ENCODE measurements at regions not wholly inside any gene's neighbourhood (a gene's known extent, or its start where the extent isn't known, plus 50 kb on each side); places are given as distances from the start of the nearest gene placed in this dataset.
"Not testable (repeated sequence)": the region's sequence is repeated elsewhere in the genome, so short reads cannot be mapped to it uniquely, and the experiment has no call there.

DNA sequence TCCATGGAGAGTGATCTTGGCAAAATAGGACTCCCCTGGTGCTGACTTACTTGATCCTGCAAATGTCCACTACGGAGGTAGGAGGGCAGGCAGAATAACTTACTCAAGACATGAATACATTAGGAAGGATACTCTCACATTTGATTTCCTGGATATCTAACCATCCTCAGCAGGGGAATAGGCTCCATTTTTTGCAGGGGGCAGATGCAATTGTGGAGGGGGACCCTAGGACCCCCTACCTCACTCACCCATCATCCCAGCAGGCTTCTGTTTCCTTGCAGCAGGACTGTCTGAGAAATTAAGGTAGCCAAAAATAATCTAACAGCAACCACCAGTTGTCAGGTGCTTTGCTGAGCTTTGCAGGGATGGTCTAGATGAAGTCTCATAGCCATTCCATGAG is 482.0 kb downstream of the ZNF536 start:
- no peak for DNase-seq (ENCODE audit: insufficient read length, low spot score)
- FAIRE-seq = no peak
- TF ChIP-seq POU2F2 (IDR thresholded peaks at IDR 0.05; ENCODE audit: low read depth, low read length) = no peak

DNA sequence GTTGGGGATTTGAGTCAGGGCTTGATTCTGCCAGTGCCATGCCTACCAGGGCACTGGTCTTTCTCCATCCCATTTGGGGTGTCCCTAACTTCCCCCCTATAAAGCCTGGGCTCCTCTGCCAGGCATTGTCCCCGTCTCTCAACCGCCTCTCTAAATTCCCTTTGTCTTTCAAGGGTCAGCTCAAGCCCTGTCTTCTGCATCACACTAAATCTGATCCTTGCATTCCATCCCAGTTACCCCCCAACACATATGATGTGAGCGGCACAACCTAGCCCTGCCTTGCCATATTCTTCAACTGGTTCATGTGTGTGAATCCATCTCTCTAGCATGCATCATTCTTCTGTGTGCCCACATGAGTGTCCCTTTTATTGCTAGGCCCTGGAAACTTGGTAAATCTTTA is 480.9 kb downstream of the ZNF536 start:
- no peak for DNase-seq (ENCODE audit: insufficient read length, low spot score)
- TF ChIP-seq POLR2AphosphoS5 (IDR thresholded peaks at IDR 0.05; ENCODE audit: low read depth, low read length) (no peak), TAF1 (IDR thresholded peaks at IDR 0.05; ENCODE audit: low read depth, low read length) (no peak), PAX5 (IDR thresholded peaks at IDR 0.05; ENCODE audit: insufficient read depth, low read length, severe bottlenecking) (no peak), SPI1 (IDR thresholded peaks at IDR 0.05; ENCODE audit: low read depth, low read length) (no peak), POU2F2 (IDR thresholded peaks at IDR 0.05; ENCODE audit: low read depth, low read length) (no peak), POLR2A (IDR thresholded peaks at IDR 0.05; ENCODE audit: low read depth, low read length) (no peak)
- FAIRE-seq = no peak

DNA sequence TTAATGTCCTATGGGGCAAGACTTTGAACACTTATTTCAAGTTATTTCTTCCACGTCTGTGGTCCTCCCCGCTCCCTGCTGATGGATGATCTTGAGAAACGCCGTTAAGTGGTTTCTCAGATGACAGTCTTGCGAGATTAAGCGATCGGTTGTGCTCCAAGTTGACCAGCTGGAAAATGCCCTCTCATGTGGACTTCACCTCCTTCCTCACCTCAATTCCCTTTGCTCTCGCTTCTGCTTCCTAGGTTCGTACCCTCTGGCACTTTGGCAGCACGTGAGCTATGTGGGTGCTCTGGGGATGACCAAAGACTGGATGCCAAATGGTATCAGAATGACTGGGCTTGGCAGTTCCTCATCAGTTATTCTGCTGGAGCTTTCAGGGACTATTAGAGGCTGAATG is 480.0 kb downstream of the ZNF536 start:
- no peak for TF ChIP-seq POLR2AphosphoS5 (IDR thresholded peaks at IDR 0.05; ENCODE audit: low read depth, low read length)
- no peak for TF ChIP-seq PAX5 (IDR thresholded peaks at IDR 0.05; ENCODE audit: insufficient read depth, low read length, severe bottlenecking)
- no peak for TF ChIP-seq TAF1 (IDR thresholded peaks at IDR 0.05; ENCODE audit: low read depth, low read length)
- no peak for TF ChIP-seq POLR2A (IDR thresholded peaks at IDR 0.05; ENCODE audit: low read depth, low read length)
- no peak for TF ChIP-seq SPI1 (IDR thresholded peaks at IDR 0.05; ENCODE audit: low read depth, low read length)
- TF ChIP-seq POU2F2 (IDR thresholded peaks at IDR 0.05; ENCODE audit: low read depth, low read length) = no peak
- FAIRE-seq = no peak
- no peak for DNase-seq (ENCODE audit: insufficient read length, low spot score)

DNA sequence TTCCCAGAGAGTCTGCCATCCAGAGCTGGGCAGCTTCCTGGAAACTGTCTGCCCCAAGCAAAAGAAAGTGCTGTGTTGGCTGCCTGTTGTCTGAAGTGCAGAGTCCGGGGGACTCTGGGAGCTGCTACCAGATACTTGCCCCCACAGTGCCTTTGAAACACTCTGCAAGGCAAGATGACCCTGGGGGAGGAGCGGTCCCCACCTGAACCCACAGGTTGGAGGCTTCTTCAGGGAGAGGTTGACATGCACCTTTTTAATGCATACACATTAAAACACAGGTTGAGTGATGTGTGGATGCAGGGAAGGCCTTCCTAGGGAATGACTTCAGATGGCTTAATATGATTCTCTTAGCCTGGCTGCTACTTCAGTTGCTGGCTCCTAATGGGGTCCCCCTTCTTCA is 479.5 kb downstream of the ZNF536 start:
- TF ChIP-seq POLR2AphosphoS5 (IDR thresholded peaks at IDR 0.05; ENCODE audit: low read depth, low read length) (no peak), PAX5 (IDR thresholded peaks at IDR 0.05; ENCODE audit: insufficient read depth, low read length, severe bottlenecking) (no peak)
- DNase-seq (ENCODE audit: insufficient read length, low spot score) (no peak), FAIRE-seq (no peak)

DNA sequence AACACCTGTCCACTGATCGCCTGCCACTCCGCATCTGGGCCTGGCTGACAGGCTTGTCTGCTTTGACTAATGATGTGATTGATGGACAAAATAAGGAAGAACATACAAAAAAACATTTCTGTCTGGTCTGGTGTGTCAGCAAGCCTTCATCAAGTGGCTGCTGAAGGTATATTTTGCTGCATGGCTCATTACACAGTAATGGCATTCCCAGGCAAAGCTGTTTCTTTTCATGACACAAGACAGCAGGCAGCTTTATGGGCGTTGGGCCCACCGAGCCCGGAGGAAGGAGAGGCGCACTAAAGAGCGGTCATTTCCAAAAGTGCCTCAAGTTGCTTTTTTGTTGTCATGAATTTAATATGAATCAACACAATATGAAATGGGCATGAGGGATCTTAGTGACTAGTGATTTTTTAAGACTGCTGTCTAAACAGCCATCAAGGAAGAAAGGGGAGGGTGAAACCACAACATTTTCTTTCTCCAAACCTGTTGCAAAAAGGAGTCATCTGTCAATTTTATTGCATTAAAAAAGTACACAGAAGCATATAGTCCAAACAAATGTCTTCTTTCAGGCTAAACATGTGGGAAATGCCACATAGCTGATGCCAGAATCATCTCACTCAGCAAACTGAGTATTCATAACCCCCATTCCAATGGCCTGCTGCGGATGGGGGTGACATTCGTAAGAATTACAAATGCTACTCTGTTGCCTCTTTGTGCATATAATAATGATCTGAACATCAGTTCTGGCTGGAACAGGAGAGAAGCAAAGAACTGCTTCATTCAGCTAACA is 476.6 kb downstream of the ZNF536 start:
- FAIRE-seq = no peak
- TF ChIP-seq TAF1 (IDR thresholded peaks at IDR 0.05; ENCODE audit: low read depth, low read length) = no peak
- TF ChIP-seq PAX5 (IDR thresholded peaks at IDR 0.05; ENCODE audit: insufficient read depth, low read length, severe bottlenecking) = no peak
- TF ChIP-seq POU2F2 (IDR thresholded peaks at IDR 0.05; ENCODE audit: low read depth, low read length) = no peak
- TF ChIP-seq SPI1 (IDR thresholded peaks at IDR 0.05; ENCODE audit: low read depth, low read length) = no peak
- no peak for TF ChIP-seq POLR2AphosphoS5 (IDR thresholded peaks at IDR 0.05; ENCODE audit: low read depth, low read length)
- TF ChIP-seq POLR2A (IDR thresholded peaks at IDR 0.05; ENCODE audit: low read depth, low read length) = no peak
- DNase-seq (ENCODE audit: insufficient read length, low spot score) = no peak

DNA sequence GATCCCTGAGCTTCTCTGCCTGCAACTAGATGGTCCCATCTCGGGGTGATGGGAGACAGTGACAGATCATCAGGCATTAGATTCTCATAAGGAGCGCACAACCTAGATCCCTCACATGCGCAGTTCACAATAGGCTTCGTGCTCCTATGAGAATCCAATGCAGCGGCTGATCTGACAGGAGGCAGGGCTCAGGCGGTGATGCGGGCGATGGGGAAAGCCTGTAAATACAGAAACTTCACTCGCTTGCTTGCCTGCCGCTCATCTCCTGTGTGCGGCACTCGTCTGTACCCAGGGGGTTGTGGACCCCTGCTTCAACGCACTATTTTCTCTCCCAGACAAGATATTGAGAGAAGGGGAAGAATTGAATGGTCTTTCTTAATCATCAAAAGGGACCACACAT is 473.9 kb downstream of the ZNF536 start:
- DNase-seq (ENCODE audit: insufficient read length, low spot score) (no peak), FAIRE-seq (no peak)
- no peak for TF ChIP-seq POLR2AphosphoS5 (IDR thresholded peaks at IDR 0.05; ENCODE audit: low read depth, low read length)
- no peak for TF ChIP-seq POLR2A (IDR thresholded peaks at IDR 0.05; ENCODE audit: low read depth, low read length)

DNA sequence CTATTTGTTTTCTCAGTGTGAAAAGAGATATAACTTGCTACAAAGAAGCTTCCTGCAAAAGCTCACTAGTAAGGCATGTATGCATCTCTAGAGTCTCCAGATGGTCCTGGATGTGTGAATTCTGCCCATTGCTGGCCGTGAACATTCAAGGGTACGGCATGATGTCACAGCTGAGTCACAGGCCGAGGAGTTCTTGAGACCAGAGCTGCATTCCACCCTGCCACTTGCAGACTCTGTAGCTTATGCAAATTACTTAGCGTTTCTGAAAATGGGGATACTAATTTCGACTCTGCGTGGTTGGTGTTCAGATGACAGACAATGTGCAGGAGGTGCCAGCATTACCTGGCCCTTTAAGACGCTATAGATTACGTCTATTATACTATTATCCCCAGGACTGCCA is 470.7 kb downstream of the ZNF536 start:
- TF ChIP-seq SPI1 (IDR thresholded peaks at IDR 0.05; ENCODE audit: low read depth, low read length) = no peak
- TF ChIP-seq POU2F2 (IDR thresholded peaks at IDR 0.05; ENCODE audit: low read depth, low read length) = no peak
- TF ChIP-seq POLR2A (IDR thresholded peaks at IDR 0.05; ENCODE audit: low read depth, low read length) = no peak
- no peak for TF ChIP-seq PAX5 (IDR thresholded peaks at IDR 0.05; ENCODE audit: insufficient read depth, low read length, severe bottlenecking)
- no peak for TF ChIP-seq TAF1 (IDR thresholded peaks at IDR 0.05; ENCODE audit: low read depth, low read length)
- TF ChIP-seq POLR2AphosphoS5 (IDR thresholded peaks at IDR 0.05; ENCODE audit: low read depth, low read length) = no peak

DNA sequence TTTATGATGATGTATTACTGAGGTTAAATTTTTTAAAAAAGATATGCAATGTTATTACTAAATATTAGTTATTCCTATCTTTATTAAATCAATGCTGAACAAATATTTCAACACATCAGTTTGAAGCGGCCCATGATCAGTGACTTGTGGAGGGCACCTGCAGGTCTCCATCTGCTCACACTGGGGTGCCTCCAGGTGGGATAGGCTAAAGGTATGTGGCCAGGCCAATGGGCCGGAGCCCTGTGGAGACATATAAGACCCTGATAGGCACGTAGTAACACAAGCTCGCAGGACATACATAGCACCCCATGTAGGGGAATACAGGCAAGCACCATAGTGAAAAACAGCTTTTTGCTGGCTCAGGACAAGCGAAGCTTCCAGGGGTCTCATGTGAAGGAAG is 469.8 kb downstream of the ZNF536 start:
- DNase-seq (ENCODE audit: insufficient read length, low spot score) (no peak), FAIRE-seq (no peak)
- TF ChIP-seq POLR2A (IDR thresholded peaks at IDR 0.05; ENCODE audit: low read depth, low read length) = no peak
- no peak for TF ChIP-seq POU2F2 (IDR thresholded peaks at IDR 0.05; ENCODE audit: low read depth, low read length)
- no peak for TF ChIP-seq POLR2AphosphoS5 (IDR thresholded peaks at IDR 0.05; ENCODE audit: low read depth, low read length)
- no peak for TF ChIP-seq TAF1 (IDR thresholded peaks at IDR 0.05; ENCODE audit: low read depth, low read length)
- no peak for TF ChIP-seq PAX5 (IDR thresholded peaks at IDR 0.05; ENCODE audit: insufficient read depth, low read length, severe bottlenecking)
- TF ChIP-seq SPI1 (IDR thresholded peaks at IDR 0.05; ENCODE audit: low read depth, low read length) = no peak

More for the DNA sequence above, 470.7 kb downstream of the ZNF536 start:
- FAIRE-seq (no peak), DNase-seq (ENCODE audit: insufficient read length, low spot score) (no peak)

DNA sequence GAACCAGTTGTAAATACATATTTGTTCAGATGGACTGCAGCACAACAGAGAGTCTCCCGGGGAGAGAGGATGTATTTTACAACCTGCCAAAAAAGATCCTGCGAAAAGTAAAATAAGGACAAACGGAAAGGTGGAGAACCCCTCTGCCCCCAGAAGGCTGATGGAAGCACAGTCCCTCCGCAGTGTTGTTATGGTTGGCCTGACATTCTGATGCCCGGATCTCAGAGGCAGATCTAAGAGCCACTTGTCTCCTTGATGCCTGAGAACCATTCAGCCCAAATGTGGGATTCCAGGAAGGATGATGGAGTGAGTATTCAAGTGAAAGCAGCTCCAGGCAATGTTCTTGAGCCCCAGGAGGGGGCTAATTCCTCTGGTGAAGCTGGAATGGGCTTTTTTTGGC is 458.7 kb downstream of the ZNF536 start:
- DNase-seq (ENCODE audit: insufficient read length, low spot score) (no peak), FAIRE-seq (no peak)
- TF ChIP-seq PAX5 (IDR thresholded peaks at IDR 0.05; ENCODE audit: insufficient read depth, low read length, severe bottlenecking) (no peak), POLR2AphosphoS5 (IDR thresholded peaks at IDR 0.05; ENCODE audit: low read depth, low read length) (no peak)

DNA sequence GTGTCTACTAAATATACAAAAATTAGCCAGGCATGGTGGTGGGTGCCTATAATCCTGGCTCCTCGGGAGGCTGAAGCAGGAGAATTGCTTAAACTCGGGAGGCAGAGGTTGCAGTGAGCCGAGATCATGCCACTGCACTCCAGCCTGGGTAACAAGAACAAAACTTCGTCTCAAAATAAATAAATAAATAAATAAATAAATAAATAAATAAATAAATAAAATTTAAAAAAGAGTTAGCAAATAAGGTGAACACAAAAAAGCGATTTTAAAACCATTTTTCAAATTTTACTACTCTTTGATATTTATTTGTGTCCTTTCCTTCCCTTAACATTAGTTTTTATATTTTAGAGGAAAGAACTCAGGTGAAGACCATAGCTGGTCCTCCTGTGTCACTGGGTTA is 453.3 kb downstream of the ZNF536 start:
- not testable (repeated sequence) for DNase-seq (ENCODE audit: insufficient read length, low spot score); FAIRE-seq

DNA sequence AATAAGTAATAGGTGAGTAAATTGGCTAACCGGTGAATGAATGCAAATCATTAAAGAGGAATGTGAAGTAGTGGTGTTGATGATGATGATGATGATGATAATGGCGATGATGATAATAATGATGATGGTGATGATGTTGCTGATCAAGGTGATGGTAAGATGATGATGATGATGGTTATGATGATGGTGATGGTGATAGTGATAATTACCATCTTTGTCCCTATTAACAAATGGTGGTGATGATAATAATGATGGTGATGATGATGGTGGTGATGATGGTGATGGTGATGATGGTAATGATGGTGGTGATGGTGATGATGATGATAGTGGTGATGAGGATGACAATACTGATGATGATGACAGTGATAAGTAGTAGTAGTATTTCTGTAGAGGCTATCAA is 452.6 kb downstream of the ZNF536 start:
- no peak for DNase-seq (ENCODE audit: insufficient read length, low spot score)
- FAIRE-seq = peak; percentile 5
- no peak for TF ChIP-seq POLR2A (IDR thresholded peaks at IDR 0.05; ENCODE audit: low read depth, low read length)
- no peak for TF ChIP-seq PAX5 (IDR thresholded peaks at IDR 0.05; ENCODE audit: insufficient read depth, low read length, severe bottlenecking)
- no peak for TF ChIP-seq POLR2AphosphoS5 (IDR thresholded peaks at IDR 0.05; ENCODE audit: low read depth, low read length)
- no peak for TF ChIP-seq TAF1 (IDR thresholded peaks at IDR 0.05; ENCODE audit: low read depth, low read length)
- no peak for TF ChIP-seq SPI1 (IDR thresholded peaks at IDR 0.05; ENCODE audit: low read depth, low read length)
- no peak for TF ChIP-seq POU2F2 (IDR thresholded peaks at IDR 0.05; ENCODE audit: low read depth, low read length)
